Spinal cord (tissue), 9 donors: ENCODE measurements at regions not wholly inside any gene's neighbourhood (a gene's known extent, or its start where the extent isn't known, plus 50 kb on each side); places are given as distances from the start of the nearest gene placed in this dataset.

Experiments used
- DNase-seq, 6 donors: peaks; one replicate each; pipeline versions ENCODE4 v3.0.0 to v3.0.0-alpha.2; 2013 to 2015; ENCODE audit warnings: low spot score in 6 of 6, low read depth in 4 of 6
- H3K27ac ChIP-seq: one replicate; pipeline ENCODE4 v1.5.1; 2013; ENCODE audit warnings: low read depth, low read length, control low read depth
- H3K27me3 ChIP-seq: one replicate; pipeline ENCODE4 v1.6.1; 2013; ENCODE audit warnings: low read length; ENCODE audit not compliant: control insufficient read depth, insufficient read depth
- H3K36me3 ChIP-seq: one replicate; pipeline ENCODE4 v1.6.1; 2013; ENCODE audit warnings: low read length; ENCODE audit not compliant: control insufficient read depth, insufficient read depth
- H3K4me1 ChIP-seq: one replicate; pipeline ENCODE4 v1.6.1; 2013; ENCODE audit warnings: low read length; ENCODE audit not compliant: control insufficient read depth, insufficient read depth
- H3K4me3 ChIP-seq: one replicate; pipeline ENCODE4 v1.5.1; 2013; ENCODE audit warnings: low read depth, low read length, control low read depth
- H3K9me3 ChIP-seq: one replicate; pipeline ENCODE4 v1.6.1; 2013; ENCODE audit warnings: low read length; ENCODE audit not compliant: control insufficient read depth, insufficient read depth
- WGBS: methylation state at CpG from one replicate; pipeline ENCODE4 v1.1.5; 2013; ENCODE audit warnings: missing lambda C conversion rate; ENCODE audit not compliant: insufficient coverage; 5-methylcytosine and 5-hydroxymethylcytosine counted together
- donor health status: healthy.

DNA sequence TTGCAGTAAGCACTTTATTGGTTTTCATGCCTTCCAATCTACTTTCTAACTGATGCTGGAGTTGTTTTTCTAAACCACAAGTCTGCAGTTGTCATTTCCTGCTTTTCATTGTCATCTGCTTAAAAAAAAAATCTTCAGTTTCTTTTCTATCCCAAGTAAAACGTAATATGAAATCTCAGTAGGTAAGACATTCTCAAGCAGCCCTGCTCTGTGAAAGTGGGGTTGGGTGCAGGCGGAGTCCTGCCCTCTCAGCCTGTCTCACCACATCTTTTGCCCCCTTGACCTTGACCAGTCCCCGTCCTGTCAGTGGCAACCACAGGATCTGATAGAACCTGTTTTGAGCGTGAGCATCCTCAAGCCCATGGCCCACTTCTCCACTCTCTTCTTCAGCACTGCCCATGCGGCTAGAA lies 80.0 kb upstream of the CPO start:
- H3K4me3 ChIP-seq = no peak overlapping the region
- H3K27me3 ChIP-seq = no peaks in the 10 kb centered on the region
- DNase-seq = no peak
- WGBS = 95% methylated on average over 4 of the region's 5 CpGs
- H3K27ac ChIP-seq = no peak overlapping the region
- no peaks in the 10 kb centered on the region for H3K4me1 ChIP-seq
- no peaks in the 10 kb centered on the region for H3K9me3 ChIP-seq
- H3K36me3 ChIP-seq = no peaks in the 10 kb centered on the region

DNA sequence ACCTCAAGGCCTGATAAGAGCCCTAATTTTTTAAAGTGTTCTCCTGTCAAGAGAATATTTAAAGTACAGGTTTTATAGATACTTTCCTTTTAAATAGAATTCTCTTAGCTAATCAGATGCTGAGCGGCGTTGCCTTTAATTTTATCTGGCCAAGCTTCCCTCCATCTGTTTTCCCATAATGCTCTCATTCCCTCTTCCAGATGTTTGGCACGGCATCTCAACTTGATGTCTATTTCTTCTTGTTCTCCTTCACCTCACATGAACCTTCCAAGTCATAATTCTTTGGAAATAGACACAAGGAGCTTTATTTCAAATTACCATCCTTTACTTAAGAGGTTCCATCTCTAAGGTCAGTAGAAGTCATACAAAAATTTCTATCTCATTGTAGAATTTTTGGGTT lies 76.1 kb upstream of the CPO start:
- 59% methylated on average over 3 of the region's 3 CpGs for WGBS

DNA sequence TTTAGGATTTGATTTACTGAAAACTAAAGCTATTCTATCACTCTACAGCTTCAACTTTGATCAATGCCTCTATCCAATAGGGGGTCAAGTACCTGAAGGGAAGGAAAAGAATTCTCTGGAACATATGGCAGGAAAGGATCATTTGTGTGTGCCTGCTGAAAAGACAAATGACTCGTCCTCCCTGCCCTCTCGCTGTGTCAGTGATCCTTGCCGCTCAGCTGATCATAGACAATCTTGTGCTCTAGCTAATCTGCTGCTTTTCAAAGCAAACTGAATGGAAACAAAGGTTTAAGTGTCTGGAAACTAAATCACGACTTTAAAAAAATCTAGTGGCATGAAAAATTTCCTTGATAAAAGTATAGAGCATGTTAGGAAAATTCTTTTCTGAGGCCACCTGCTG lies 75.6 kb upstream of the CPO start:
- 36% methylated on average over 3 of the region's 4 CpGs for WGBS
- peak in 1 of 6 donors; percentile 53 for DNase-seq

More for the DNA sequence above, 76.1 kb upstream of the CPO start:
- no peaks in the 10 kb centered on the region for H3K4me1 ChIP-seq
- DNase-seq = peak in 2 of 6 donors; percentile 62 to 63
- peak overlapping the region; percentile 25 for H3K27ac ChIP-seq
- H3K27me3 ChIP-seq = no peaks in the 10 kb centered on the region
- H3K36me3 ChIP-seq = no peaks in the 10 kb centered on the region
- H3K4me3 ChIP-seq = no peak overlapping the region
- H3K9me3 ChIP-seq = no peaks in the 10 kb centered on the region

DNA sequence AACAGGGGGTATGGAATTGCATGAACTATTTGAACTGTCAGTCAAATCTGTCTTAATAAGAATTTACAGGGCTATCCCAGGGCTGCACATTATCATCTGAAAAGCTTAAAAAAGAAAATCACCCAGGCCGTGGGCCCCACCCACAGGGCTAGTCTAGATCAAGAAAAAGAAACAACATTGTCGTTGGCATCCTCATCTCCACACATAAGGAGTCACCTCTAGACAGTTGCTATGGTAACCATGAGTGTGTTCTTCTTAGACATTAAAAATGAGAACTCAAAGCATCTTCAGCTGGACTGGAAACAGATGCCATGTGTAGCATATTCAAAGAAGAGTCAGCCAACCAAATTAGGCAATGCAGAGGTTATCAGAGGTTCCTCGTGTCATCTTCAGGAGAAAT lies 72.3 kb upstream of the CPO start:
- Histone ChIP-seq H3K4me3 (no peak overlapping the region), H3K27me3 (no peaks in the 10 kb centered on the region), H3K27ac (no peak overlapping the region), H3K9me3 (no peaks in the 10 kb centered on the region), H3K4me1 (no peaks in the 10 kb centered on the region), H3K36me3 (no peaks in the 10 kb centered on the region)
- WGBS = 66% methylated on average over 2 of the region's 3 CpGs
- DNase-seq = peak in 2 of 6 donors; percentile 34 to 68

More for the DNA sequence above, 75.6 kb upstream of the CPO start:
- Histone ChIP-seq H3K27me3 (no peaks in the 10 kb centered on the region), H3K27ac (peak overlapping the region; percentile 25), H3K4me3 (no peak overlapping the region), H3K36me3 (no peaks in the 10 kb centered on the region), H3K4me1 (no peaks in the 10 kb centered on the region), H3K9me3 (no peaks in the 10 kb centered on the region)

DNA sequence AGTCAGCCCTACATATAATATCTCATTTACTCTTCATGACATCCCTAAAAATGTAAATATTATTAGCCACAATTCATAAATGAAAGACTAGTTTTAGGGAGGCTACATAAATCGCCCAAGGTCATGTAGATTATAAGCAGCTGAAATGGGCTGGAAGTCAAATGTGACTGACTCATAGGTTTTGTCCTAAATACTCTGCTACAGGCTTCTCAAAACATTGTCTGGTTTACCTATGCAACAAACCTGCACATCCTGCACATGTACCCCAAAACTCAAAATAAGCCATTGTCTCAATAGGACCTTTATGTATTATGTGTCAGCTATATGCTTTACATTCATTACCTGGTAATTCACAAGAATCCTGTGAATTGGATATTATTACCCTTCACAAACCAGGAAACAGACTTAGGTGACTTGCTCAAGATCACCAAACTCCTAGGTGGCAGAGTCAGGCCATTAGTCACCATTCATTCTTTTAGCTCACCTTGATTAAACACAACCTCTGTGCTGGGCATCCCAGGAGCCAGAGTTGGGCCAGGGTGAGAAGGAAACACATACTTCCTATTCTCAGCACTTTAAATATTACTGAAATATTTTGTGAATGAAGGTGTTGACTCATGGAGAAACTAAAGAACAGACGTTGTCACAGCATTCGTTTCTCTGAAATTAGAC lies 69.4 kb upstream of the CPO start:
- 83% methylated on average over 1 of the region's 3 CpGs for WGBS
- Histone ChIP-seq H3K27me3 (no peaks in the 10 kb centered on the region), H3K4me3 (no peak overlapping the region), H3K4me1 (no peaks in the 10 kb centered on the region), H3K9me3 (no peaks in the 10 kb centered on the region), H3K36me3 (no peaks in the 10 kb centered on the region), H3K27ac (no peak overlapping the region)
- DNase-seq = no peak

DNA sequence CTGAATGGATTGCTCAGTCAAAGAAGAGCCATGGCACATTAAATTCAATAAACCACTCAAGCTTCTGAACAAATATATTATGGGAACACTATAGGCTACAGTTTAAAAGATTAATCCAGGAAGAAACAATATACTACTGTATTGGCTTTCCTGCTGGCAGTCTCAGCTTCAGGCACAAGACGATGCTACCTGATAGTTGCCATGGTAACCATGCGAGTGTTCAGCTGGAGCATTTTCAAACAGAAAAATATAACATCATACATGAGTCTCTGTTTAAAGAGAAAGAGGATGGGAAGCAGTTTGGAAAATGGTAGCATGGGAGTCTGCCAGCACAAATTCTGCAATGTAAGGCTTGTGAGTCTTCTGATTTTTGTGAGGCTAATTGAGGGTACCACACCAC lies 65.9 kb upstream of the CPO start:
- Histone ChIP-seq H3K4me1 (peaks cover 4% of the 10 kb centered on the region), H3K27ac (no peak overlapping the region), H3K27me3 (no peaks in the 10 kb centered on the region), H3K9me3 (no peaks in the 10 kb centered on the region), H3K36me3 (no peaks in the 10 kb centered on the region), H3K4me3 (no peak overlapping the region)
- no CpG with 5 or more reads among the region's 2 CpGs for WGBS
- DNase-seq = peak in 2 of 6 donors; percentile 73 to 95

DNA sequence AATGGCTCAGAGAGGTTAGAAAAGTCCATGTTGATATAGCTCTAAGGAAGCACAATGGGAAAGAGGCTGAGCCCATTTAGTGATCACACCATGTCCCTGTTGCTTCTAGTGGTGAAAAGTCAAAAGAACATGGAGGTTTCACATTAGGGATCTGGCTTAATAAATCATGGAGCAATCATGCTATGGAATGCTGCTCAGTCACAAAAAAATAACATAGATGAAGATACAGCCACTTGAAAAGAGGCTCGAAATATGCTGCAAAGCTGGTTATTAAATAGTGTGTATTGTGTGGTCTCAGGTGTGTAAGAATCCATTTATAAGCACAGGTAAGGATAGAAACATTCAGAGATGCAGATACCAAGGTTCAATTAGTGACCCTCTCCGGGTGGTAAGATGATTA lies 63.6 kb upstream of the CPO start:
- H3K36me3 ChIP-seq = no peaks in the 10 kb centered on the region
- H3K9me3 ChIP-seq = no peaks in the 10 kb centered on the region
- no peaks in the 10 kb centered on the region for H3K27me3 ChIP-seq
- no peak for DNase-seq
- H3K4me1 ChIP-seq = peaks cover 4% of the 10 kb centered on the region
- H3K27ac ChIP-seq = no peak overlapping the region
- H3K4me3 ChIP-seq = no peak overlapping the region
- WGBS = no CpG with 5 or more reads among the region's 2 CpGs

DNA sequence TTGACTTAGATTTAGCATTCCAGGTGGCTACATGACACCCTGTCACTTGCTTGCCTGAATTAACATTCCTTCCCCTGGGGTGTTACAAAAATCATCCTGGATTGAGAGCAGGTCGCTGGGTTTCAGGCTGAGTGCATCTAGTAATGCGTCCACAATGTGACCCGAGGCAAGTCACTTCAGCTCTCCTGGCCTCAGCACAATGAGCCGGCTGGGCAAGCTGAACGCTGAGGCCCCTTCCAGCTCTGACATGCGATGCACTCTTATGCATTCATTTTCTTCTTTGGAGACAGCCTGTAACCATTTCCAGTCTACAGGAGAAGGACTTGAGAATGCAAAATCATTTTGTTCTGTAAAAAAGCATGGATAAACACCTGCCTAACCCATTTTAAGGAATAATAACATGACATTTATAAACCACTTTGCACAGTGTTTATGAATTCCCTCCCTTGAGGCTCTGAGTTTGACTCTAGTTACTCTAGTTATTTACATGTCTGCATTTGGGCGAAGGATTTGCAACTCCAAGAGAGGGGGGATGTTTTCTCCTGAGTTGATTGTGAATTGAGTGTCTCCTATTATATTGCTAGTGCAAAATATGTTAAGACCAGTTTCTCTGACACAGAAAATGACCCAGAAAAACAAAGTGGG lies 63.0 kb upstream of the CPO start:
- WGBS = 15% methylated on average over 5 of the region's 7 CpGs
- H3K27me3 ChIP-seq = no peaks in the 10 kb centered on the region
- H3K27ac ChIP-seq = no peak overlapping the region
- DNase-seq = peak in 2 of 6 donors; percentile 56 to 61
- no peaks in the 10 kb centered on the region for H3K9me3 ChIP-seq
- H3K4me3 ChIP-seq = no peak overlapping the region
- no peaks in the 10 kb centered on the region for H3K36me3 ChIP-seq
- peaks cover 4% of the 10 kb centered on the region for H3K4me1 ChIP-seq

DNA sequence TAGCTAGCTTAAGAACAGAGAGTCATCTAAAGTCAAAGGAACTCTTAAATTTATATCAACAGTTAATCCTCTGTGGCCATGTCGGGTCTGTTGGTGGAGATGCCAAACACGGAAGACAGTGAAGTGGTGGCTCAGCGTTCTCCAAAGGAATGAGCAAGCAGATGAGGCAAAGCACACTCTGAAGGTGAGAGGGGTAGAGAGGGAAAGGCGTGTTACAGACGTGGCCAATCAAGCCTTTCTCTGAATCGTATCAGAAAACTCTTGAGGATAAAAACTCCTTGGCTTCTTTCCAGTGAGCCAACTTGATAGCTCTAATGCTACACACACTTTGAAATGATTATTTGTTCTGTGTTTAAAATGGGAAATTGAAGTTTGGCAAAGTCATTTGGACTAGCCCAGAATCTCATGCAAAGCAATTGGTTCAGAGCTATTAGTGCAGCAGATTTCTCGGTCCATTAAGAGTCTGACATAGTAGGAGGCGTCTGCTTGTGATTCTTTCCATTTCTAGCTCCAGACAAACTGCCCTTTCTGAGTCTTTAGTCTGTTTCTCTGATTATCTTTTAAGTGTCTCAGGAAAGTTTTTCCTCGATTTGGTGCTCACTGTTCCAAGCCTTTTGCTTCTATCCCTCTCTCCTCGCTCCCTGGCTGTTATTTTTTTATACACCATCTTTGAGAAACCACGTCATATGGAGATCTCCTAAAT lies 57.5 kb upstream of the CPO start:
- WGBS = 67% methylated on average over 8 of the region's 11 CpGs
- Histone ChIP-seq H3K9me3 (no peaks in the 10 kb centered on the region), H3K27ac (no peak overlapping the region), H3K4me3 (no peak overlapping the region), H3K4me1 (no peaks in the 10 kb centered on the region), H3K36me3 (no peaks in the 10 kb centered on the region), H3K27me3 (no peaks in the 10 kb centered on the region)
- peak in 2 of 6 donors; percentile 28 to 79 for DNase-seq
